ENCODE measurements at regions not wholly inside any gene's neighbourhood (a gene's known extent, or its start where the extent isn't known, plus 50 kb on each side); places are given as distances from the start of the nearest gene placed in this dataset.
"Not testable (repeated sequence)": the region's sequence is repeated elsewhere in the genome, so short reads cannot be mapped to it uniquely, and the experiment has no call there.

DNA sequence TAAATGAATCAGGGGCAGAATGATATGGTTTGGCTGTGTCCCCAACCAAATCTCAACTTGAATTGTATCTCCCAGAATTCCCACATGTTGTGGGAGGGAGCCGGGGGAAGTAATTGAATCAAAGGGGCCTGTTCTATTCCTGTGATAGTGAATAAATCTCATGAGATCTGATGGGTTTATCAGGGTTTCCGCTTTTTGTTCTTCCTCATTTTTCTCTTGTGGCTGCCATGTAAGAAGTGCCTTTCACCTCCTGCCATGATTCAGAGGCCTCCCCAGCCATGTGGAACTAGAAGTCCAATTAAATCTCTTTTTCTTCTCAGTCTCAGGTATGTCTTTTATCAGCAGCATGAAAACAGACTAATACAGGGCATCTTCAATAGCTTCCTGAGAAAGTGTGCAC is 107.0 kb downstream of the OTUD1 start:
- DNase-seq = not testable (repeated sequence)

DNA sequence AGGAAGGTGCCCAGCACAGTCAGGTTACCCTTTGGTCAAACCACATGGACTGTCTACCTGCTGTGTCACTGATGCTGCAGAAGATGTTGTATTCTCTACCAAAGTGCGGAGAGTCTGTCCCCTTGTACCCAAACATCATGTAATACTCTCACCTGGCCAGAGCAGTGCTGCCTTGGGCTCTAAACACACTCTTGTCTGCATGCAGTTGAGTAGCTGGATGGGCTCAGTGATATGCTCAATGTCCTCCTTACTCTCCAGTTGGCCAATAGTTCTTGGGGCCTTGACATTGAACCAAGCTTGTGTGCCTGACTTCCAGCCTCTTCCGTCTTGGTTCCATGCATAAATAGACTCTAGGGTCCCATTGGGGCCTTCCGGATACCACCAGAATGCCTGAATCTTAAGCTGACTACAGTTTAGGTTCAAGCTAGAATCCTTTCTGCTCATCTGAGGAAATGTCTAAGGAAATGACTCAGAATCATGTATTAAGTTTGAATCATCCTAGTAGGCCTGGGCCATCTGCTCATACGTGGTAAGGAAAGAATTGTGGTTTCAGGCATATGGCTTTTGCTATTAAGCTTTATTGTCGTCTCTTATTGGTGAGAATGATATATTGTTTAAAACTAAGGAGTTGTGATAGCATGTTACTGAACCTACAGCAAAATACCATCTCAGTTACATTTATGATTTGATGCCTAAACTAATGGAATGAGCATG is 118.0 kb downstream of the OTUD1 start:
- DNase-seq = no peak

DNA sequence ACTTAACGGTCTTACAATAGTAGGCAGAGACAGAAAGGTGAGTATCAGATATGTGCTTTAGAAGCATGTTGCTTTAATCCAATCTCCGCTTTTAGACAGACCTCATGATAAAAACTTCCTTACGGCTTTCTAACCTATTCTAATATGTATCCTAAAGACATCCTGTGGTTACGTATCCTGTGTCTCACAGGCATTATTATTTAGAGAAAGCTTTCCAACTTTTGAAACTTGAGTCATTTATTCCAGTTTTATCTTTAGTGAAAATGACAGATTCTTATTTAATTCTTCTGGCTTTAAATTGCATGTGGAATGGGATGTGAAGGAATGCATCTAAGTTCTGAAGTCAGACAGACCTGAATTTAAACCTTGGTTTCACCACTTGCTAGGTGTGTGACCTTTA is 118.9 kb downstream of the OTUD1 start:
- DNase-seq = no peak

GRCh38 chr10:23558361-23558799 is 119.5 kb downstream of the OTUD1 start:
- no peak for DNase-seq

- no peak for DNase-seq
Measured at GRCh38 chr10:23568996-23569395, 130.1 kb downstream of the OTUD1 start.

GRCh38 chr10:23571884-23572283 is 133.0 kb downstream of the OTUD1 start:
- DNase-seq = no peak

DNA sequence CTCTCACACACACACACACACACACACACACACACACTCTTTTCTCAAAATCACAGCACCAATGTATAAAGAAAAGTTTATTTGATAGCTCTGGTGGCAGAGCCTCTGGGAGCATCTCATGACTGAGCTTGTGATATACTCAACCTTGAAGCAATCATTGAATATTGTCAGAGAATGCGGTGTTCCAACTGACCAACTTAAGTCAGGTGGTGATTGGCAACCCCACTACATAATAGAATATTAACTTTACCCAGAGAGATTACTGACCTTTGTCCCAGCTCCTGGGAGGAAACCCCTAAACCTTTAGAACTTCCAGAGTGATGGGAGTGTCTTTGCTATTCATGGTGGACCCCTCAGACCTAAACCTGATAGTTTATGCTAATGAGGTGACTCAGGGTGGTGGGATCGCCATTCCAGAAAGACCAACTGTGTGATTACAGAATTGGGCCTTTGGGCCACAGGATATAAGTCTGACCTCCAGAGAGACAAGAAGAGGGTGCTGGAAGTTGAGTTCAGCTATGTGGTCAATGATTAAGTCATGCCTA is 143.1 kb downstream of the OTUD1 start:
- DNase-seq = no peak

- no peak for DNase-seq
Measured at GRCh38 chr10:23584396-23584795, 145.5 kb downstream of the OTUD1 start.

DNA sequence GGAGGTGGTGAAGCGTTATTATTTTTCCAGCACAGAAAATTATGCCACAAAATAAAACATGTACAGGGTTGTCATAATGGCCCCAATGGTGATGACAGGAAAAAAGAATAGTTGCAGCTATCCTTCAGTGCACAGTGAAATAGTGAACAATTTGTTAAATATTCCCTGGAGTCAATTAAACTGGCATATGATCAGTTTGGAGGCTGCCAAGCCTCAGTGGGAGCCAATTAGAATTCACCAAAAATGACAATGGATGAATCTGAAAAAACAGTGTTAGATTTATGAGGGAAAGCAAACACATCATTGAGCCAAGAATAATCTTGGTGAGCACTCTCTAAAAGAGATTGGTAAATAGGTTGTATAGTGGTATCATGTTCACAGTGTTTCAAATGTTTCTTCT is 146.3 kb downstream of the OTUD1 start:
- no peak for DNase-seq

DNA sequence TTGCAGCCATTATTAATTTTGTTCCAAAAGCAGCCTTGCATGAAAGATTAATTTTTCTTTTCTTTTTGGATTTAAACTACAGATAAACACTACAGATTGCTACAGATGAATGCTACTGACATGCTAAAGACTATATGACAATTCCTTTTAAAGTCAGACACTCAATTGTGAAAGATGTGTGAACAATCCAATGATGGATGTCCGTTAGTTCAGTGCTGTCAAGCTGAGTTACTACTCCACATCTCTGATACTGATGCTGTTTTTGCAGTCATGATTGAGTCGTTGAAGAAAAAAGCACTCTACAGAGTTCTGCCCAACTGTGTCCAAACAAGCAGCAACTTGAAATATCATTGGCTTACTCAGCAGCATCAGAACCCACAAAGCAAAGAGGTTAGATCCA is 146.8 kb downstream of the OTUD1 start:
- DNase-seq = no peak

DNA sequence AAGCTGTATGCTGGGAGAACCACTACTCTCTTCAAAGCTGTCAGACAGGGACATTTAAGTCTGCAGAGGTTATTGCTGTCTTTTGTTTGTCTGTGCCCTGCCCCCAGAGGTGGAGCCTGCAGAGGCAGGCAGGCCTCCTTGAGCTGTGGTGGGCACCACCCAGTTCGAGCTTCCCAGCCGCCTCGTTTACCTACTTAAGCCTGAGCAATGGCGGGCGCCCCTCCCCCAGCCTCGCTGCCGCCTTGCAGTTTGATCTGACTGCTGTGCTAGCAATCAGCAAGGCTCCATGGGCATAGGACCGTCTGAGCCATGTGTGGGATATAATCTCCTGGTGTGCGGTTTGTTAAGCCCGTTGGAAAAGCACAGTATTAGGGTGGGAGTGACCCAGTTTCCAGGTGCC is 156.4 kb downstream of the OTUD1 start:
- DNase-seq = not testable (repeated sequence)

DNA sequence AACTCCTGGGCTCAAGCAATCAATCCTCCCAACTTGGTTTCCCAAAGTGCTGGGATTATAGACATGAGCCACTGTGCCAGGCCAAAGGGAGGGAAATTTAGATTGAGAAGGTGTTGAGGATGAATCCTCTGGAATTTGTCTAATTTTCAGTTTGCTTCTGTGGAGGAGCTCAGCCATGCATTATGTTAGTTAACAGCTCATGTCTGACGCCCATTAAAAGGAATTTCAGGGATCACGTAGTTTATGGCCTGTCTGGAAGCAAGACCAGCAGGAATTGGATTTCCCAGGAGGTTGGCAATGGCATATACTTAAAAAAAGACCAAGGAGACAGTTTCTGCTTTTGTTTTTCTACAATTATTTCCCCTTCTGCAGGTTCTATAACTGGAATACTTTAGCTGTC is 165.7 kb downstream of the OTUD1 start:
- DNase-seq = no peak

- DNase-seq = no peak
Measured at GRCh38 chr10:23606456-23606855, 167.6 kb downstream of the OTUD1 start.

DNA sequence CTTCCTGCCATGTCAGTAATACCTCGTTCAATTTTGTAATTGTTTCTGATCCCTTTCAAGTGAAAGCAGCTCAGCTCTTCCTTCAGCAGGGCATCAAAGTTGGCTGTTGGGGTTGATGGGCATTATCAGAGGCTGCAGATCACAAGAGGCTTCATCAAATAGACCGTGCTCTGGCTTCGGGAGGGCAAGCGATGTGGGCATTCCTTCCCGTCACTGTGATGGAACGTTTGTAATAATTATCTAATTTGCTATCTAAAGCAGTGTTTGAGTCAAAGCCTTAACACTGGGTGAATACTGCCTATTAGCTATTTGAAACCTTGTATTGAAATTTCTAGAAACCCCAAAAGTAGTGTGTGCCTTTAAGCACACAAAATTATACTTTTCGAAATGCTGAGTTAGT is 170.1 kb downstream of the OTUD1 start:
- DNase-seq = no peak

DNA sequence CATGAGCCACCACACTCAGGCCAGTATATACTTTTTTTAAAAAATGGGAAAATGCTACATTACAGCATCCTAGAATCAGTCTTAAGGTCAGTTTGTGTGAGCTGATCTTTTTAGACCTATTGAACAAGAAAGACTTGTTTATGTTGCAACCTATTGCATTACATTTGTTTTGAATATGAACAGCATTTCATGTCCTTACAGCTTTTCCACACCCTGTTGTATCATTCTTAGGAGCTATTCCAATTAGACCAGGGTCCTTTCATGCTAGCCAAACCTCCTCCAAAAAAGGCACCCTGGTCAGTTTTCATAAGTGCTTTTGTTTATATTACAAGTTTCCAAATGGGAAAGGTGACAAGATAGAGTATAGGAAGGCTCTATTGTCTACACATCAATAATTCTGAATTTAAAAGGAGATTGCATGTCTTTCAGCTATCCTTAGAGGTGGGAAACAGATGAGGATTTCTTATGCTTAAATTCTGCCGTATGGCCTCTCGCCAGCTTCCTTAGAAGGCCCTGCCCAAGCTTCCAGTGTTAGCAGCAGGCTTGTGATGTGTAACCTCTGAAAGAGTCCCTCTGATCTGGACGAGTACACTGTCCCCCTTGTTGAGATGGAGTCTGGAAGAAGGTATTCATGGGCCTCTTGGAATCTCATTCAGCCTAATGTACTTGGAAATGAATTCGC is 171.9 kb downstream of the OTUD1 start:
- DNase-seq = no peak

DNA sequence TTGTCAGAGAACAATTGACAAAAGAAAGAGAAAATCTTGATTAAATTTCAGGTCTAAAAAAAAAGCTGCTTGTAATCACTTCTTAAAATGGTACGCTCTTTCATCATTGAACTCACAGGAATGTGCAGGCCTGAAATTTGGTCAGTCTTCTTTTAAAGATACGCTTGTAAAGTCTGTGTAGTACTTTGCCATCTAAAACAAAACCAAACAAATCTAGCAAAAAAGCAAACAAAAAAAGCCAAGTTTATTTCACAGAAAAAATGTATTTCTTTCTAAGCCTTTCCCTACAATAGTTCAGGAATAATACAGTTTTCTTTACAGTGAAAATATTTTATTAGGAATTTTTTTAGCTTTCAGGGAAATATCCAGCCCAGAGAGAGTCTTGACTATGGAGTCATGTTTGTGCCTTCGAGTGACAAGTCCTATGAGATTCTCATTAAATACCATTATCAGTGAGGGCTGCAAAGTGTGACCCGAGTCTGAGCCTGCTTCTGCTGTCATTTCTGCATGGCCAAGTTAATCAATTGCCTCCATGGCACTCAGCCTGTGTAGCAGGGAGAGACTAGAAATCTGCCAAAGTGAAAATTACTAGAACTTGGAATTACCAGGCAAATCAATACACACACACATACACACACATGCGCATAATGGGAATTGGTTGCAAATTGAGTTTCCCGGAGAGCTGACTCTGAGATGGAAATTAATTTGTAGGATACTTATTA is 172.6 kb downstream of the OTUD1 start:
- DNase-seq = no peak

DNA sequence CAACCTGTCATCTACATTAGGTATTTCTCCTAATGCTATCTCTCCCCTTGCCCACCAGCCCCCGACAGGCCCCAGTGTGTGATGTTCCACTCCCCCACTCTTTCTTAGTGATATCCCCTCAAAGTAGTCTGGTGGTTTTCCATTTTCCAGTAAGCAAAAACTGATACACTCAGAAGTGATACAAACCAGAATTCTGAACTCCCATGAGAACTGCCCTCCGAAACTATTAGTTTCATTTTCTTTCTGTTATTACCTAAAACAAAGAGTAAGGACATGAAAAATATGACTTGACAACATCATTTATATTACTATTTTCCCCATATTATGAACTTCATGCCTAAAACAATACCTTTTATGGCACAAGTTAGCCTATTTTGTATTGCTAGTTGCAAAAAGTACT is 175.0 kb downstream of the OTUD1 start:
- DNase-seq = no peak

DNA sequence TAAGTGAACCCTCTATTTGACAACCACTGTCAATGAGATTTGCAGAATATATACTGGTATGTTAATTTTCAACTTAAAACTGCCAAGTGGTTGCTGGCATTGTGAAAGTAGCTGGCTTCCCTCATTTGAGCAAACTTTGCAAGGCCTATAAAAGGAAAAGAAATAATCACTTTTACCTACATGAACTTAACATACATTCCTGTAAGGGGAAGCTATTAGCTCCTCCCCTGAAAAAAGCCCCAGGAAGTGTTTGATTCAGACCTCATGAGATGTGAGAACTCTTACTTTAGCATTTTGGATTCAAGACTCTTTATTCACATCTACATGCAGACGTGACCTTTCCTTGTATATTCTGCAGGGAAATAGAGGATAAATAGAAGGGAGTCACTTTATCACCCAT is 175.6 kb downstream of the OTUD1 start:
- no peak for DNase-seq

GRCh38 chr10:23630376-23630775 is 191.5 kb downstream of the OTUD1 start:
- DNase-seq = no peak

DNA sequence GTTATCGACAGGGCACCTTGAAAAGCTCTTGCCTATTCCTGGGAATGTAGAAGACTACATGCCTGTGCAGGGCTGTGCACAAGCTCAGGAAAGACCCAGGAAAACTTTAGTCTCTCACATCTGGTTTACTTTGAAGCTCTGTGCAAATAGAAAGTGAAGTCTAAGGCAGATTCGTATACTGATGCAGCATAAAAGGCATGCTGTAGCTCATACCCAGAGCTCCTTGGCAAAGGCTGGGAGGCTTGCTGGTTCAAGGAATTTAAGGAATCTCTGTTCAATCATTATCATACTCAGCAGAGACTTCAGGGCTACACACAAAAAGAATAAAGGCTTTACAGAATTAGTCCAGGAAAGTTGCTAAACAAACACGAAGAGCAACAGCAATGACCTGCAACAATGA is 192.0 kb downstream of the OTUD1 start:
- no peak for DNase-seq

DNA sequence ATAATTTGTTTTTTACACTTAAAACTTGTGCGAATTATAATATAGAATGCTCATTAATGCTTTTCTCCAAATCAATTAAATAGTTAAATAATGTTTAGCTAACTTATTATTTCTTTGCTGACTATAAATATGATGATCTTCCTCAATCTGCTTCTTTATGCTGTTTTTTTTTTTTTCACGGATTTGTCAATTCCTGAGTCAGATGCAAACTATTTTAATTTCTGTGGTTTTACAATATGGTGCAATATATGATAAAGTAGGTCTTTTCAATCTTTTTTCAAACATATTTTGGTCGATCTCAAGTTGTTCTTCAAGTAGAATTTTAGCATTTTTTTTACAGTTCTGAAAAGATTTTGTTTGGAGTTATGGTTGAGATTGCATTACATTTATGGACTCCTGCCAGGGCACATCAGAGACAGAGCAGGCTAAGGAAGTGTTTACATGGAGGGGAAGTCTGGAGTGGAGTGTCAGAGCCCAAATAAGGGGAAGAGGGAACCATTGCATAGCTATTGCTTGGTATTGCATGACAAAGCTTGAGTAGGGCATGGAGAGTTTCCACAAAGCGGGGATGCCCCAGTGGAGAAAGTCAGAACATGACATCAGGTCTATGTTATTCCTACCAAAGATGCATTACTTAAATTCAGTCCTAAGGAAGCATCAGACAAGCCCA is 204.4 kb downstream of the OTUD1 start:
- DNase-seq = no peak

- DNase-seq = no peak
Measured at GRCh38 chr10:23648618-23649017, 209.7 kb downstream of the OTUD1 start.

GRCh38 chr10:23656735-23657134 is 217.9 kb downstream of the OTUD1 start:
- no peak for DNase-seq
